ENCODE measurements at regions not wholly inside any gene's neighbourhood (a gene's known extent, or its start where the extent isn't known, plus 50 kb on each side); places are given as distances from the start of the nearest gene placed in this dataset.

GRCh38 chr3:17836919-17837318 lies 94.5 kb upstream of the TBC1D5 start:
- Histone ChIP-seq H3K27ac (no peak overlapping the region), H3K4me3 (ENCODE audit: low read depth, low read length) (no peak overlapping the region), H3K36me3 (replicated peaks) (no peaks in the 10 kb centered on the region), H3K27me3 (replicated peaks) (no peaks in the 10 kb centered on the region)
- in situ Hi-C loops (cut with HindIII; ENCODE audit: low pct_ligation_motif_present, low sequenced_read_pairs) = loop anchor here (25.0 kb wide), 1 partner anchor 225 kb away; no protein-coding TSS in a partner anchor
- no peak for DNase-seq
- no peak for TF ChIP-seq CTCF (IDR thresholded peaks at IDR 0.05; ENCODE audit: low read depth, low read length, missing control alignments)

- Histone ChIP-seq H3K27me3 (replicated peaks) (no peaks in the 10 kb centered on the region), H3K36me3 (replicated peaks) (no peaks in the 10 kb centered on the region), H3K4me3 (ENCODE audit: low read depth, low read length) (no peak overlapping the region), H3K27ac (no peak overlapping the region)
- no peak for DNase-seq
- in situ Hi-C loops (cut with HindIII; ENCODE audit: low pct_ligation_motif_present, low sequenced_read_pairs) = loop anchor here (25.0 kb wide), 1 partner anchor 224 kb away; no protein-coding TSS in a partner anchor
- TF ChIP-seq CTCF (IDR thresholded peaks at IDR 0.05; ENCODE audit: low read depth, low read length, missing control alignments) = no peak
Measured at GRCh38 chr3:17836092-17836491, 93.7 kb upstream of the TBC1D5 start.

GRCh38 chr3:17833786-17834559 lies 91.5 kb upstream of the TBC1D5 start:
- Histone ChIP-seq H3K36me3 (replicated peaks) (no peaks in the 10 kb centered on the region), H3K27me3 (replicated peaks) (no peaks in the 10 kb centered on the region), H3K27ac (no peak overlapping the region), H3K4me3 (ENCODE audit: low read depth, low read length) (no peak overlapping the region)
- TF ChIP-seq CTCF (IDR thresholded peaks at IDR 0.05; ENCODE audit: low read depth, low read length, missing control alignments) = no peak
- in situ Hi-C loops (cut with HindIII; ENCODE audit: low pct_ligation_motif_present, low sequenced_read_pairs) = loop anchor here (25.0 kb wide), 1 partner anchor 222 kb away; no protein-coding TSS in a partner anchor
- DNase-seq = no peak

GRCh38 chr3:17832016-17832415 lies 89.6 kb upstream of the TBC1D5 start:
- H3K36me3 ChIP-seq (replicated peaks) = no peaks in the 10 kb centered on the region
- TF ChIP-seq CTCF (IDR thresholded peaks at IDR 0.05; ENCODE audit: low read depth, low read length, missing control alignments) = no peak
- in situ Hi-C loops (cut with HindIII; ENCODE audit: low pct_ligation_motif_present, low sequenced_read_pairs) = loop anchor here (25.0 kb wide), 1 partner anchor 220 kb away; no protein-coding TSS in a partner anchor
- no peak overlapping the region for H3K4me3 ChIP-seq (ENCODE audit: low read depth, low read length)
- no peak for DNase-seq
- H3K27ac ChIP-seq = no peak overlapping the region
- no peaks in the 10 kb centered on the region for H3K27me3 ChIP-seq (replicated peaks)

DNA sequence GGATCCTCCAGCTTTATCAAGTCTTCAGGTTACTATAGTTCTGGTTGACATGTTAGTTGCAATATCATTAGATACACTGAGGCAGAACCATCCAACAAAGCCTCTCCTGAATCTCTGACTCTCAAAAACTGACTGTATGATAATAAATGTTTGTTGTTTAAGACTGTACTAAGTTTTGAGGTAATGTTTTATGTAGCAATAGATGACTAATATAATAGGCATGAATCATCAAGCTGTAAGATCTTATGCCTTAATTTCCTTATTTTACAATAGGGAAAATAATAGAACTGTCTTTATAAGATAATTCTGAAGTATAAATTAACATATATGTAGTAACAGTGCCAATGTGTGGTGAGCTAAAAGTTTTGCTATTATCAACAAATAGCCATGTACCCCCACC lies 88.9 kb upstream of the TBC1D5 start:
- no peaks in the 10 kb centered on the region for H3K36me3 ChIP-seq (replicated peaks)
- in situ Hi-C loops (cut with HindIII; ENCODE audit: low pct_ligation_motif_present, low sequenced_read_pairs) = loop anchor here (25.0 kb wide), 1 partner anchor 219 kb away; no protein-coding TSS in a partner anchor
- H3K27ac ChIP-seq = no peak overlapping the region
- TF ChIP-seq CTCF (IDR thresholded peaks at IDR 0.05; ENCODE audit: low read depth, low read length, missing control alignments) = no peak
- H3K27me3 ChIP-seq (replicated peaks) = no peaks in the 10 kb centered on the region
- no peak for DNase-seq
- no peak overlapping the region for H3K4me3 ChIP-seq (ENCODE audit: low read depth, low read length)

Data from brain microvascular endothelial cell (primary cell).